ENCODE measurements at regions not wholly inside any gene's neighbourhood (a gene's known extent, or its start where the extent isn't known, plus 50 kb on each side); places are given as distances from the start of the nearest gene placed in this dataset.

DNA sequence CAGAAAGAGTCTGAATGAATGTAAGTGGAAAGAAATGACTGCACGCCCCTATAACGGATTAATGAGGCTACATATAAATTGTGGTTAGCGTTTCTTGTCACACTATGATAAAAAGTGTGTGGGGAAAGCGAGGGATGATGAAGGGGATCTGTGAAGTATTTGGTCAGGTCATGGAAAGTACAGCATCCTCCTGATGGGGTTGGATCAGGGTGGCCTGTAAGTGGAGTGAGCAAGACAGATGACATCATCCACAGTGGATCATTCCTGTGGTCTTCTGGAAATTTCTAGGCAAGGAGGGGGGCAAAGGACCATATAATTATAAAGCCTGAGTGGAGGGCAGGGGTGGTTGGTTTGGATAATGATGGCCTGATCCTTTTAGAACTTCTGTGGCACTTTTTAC is 606.0 kb downstream of the INHBA start:
- Histone ChIP-seq H3K79me2 (ENCODE audit: insufficient read depth, low read length) (no peaks in the 10 kb centered on the region), H2AFZ (ENCODE audit: low read length) (no peak overlapping the region), H3K4me2 (ENCODE audit: low read depth, low read length, poor library complexity, severe bottlenecking) (no peak overlapping the region), H3K27me3 (ENCODE audit: insufficient read depth, low read length, poor library complexity, severe bottlenecking) (no peaks in the 10 kb centered on the region), H3K9me2 (replicated peaks; ENCODE audit: low read depth, low read length) (no peaks in the 10 kb centered on the region), H3K9ac (ENCODE audit: low read depth, low read length, poor library complexity, severe bottlenecking) (no peak overlapping the region), H3K4me3 (ENCODE audit: low read length, poor library complexity, severe bottlenecking) (no peak overlapping the region), H3F3A (ENCODE audit: low read depth) (no peaks in the 10 kb centered on the region), H3K36me3 (ENCODE audit: insufficient read depth, low read length) (no peaks in the 10 kb centered on the region), H3K4me1 (ENCODE audit: insufficient read depth, low read length, poor library complexity, severe bottlenecking) (no peaks in the 10 kb centered on the region), H4K20me1 (ENCODE audit: insufficient read depth, low read length, poor library complexity, severe bottlenecking) (no peaks in the 10 kb centered on the region), H3K9me3 (ENCODE audit: insufficient read depth, low read depth, low read length) (0 out of 2 replicates have a peak, but pooled peaks cover 4% of the 10 kb centered on the region)
- TF ChIP-seq, protein P1, sequence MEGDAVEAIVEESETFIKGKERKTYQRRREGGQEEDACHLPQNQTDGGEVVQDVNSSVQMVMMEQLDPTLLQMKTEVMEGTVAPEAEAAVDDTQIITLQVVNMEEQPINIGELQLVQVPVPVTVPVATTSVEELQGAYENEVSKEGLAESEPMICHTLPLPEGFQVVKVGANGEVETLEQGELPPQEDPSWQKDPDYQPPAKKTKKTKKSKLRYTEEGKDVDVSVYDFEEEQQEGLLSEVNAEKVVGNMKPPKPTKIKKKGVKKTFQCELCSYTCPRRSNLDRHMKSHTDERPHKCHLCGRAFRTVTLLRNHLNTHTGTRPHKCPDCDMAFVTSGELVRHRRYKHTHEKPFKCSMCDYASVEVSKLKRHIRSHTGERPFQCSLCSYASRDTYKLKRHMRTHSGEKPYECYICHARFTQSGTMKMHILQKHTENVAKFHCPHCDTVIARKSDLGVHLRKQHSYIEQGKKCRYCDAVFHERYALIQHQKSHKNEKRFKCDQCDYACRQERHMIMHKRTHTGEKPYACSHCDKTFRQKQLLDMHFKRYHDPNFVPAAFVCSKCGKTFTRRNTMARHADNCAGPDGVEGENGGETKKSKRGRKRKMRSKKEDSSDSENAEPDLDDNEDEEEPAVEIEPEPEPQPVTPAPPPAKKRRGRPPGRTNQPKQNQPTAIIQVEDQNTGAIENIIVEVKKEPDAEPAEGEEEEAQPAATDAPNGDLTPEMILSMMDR (conservative IDR thresholded peaks at IDR 0.05; ENCODE audit: low read length), result no peak
- TF ChIP-seq EZH2phosphoT487 (IDR thresholded peaks at IDR 0.05; ENCODE audit: borderline replicate concordance), result no peak

DNA sequence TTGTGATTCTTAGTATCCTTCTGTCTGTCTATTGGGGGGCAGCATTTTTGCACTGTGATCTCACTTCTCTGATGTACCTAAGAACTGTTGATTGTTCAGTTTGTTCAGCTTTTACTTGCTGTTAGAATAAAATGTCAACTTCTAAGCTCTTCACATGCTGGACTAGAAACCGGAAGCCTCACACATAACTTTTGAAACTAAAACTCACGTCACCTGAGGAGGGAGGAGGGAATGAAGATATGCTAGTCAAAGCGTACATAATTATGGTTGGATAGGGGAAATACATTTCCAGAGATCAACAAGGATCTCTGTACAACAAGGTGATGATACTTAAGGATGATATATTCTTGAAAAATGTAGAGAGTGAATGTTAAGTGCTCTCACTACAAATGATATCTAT is 609.7 kb downstream of the INHBA start:
- no peaks in the 10 kb centered on the region for H3F3A ChIP-seq (ENCODE audit: low read depth)
- H4K20me1 ChIP-seq (ENCODE audit: insufficient read depth, low read length, poor library complexity, severe bottlenecking), result no peaks in the 10 kb centered on the region
- no peak overlapping the region for H3K4me3 ChIP-seq (ENCODE audit: low read length, poor library complexity, severe bottlenecking)
- no peaks in the 10 kb centered on the region for H3K4me1 ChIP-seq (ENCODE audit: insufficient read depth, low read length, poor library complexity, severe bottlenecking)
- no peaks in the 10 kb centered on the region for H3K9me2 ChIP-seq (replicated peaks; ENCODE audit: low read depth, low read length)
- no peaks in the 10 kb centered on the region for H3K9me3 ChIP-seq (ENCODE audit: insufficient read depth, low read depth, low read length)
- H3K9ac ChIP-seq (ENCODE audit: low read depth, low read length, poor library complexity, severe bottlenecking), result no peak overlapping the region
- TF ChIP-seq, protein P1 (conservative IDR thresholded peaks at IDR 0.05; ENCODE audit: low read length), result no peak
- TF ChIP-seq EZH2phosphoT487 (IDR thresholded peaks at IDR 0.05; ENCODE audit: borderline replicate concordance), result no peak
- H3K36me3 ChIP-seq (ENCODE audit: insufficient read depth, low read length), result no peaks in the 10 kb centered on the region
- no peaks in the 10 kb centered on the region for H3K27me3 ChIP-seq (ENCODE audit: insufficient read depth, low read length, poor library complexity, severe bottlenecking)
- H3K4me2 ChIP-seq (ENCODE audit: low read depth, low read length, poor library complexity, severe bottlenecking), result no peak overlapping the region
- H2AFZ ChIP-seq (ENCODE audit: low read length), result no peak overlapping the region
- H3K79me2 ChIP-seq (ENCODE audit: insufficient read depth, low read length), result no peaks in the 10 kb centered on the region

DNA sequence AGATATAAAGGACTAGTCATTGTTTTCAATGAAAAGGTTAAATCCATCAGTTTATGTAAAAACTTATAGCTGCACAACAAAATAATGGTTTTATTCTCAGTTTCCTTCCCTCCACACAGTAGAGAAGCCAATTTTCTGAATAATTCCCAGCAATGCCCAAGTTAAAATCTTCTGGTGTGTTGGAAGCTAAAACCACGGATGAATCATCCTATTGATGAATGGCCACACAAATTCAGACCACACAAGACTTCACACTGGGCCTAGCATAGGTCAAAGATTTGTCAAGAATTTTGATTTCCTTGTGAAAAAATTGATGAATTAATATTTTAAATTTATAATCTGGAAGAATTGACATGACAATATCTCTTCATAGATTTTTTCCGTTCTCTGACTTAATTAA is 617.6 kb downstream of the INHBA start:
- no peak for TF ChIP-seq EZH2phosphoT487 (IDR thresholded peaks at IDR 0.05; ENCODE audit: borderline replicate concordance)
- TF ChIP-seq, protein P1 (conservative IDR thresholded peaks at IDR 0.05; ENCODE audit: low read length), result no peak
- H3K4me1 ChIP-seq (ENCODE audit: insufficient read depth, low read length, poor library complexity, severe bottlenecking), result no peaks in the 10 kb centered on the region

More for the DNA sequence above, 617.6 kb downstream of the INHBA start:
- Histone ChIP-seq H4K20me1 (ENCODE audit: insufficient read depth, low read length, poor library complexity, severe bottlenecking) (no peaks in the 10 kb centered on the region), H3K36me3 (ENCODE audit: insufficient read depth, low read length) (no peaks in the 10 kb centered on the region), H3F3A (ENCODE audit: low read depth) (no peaks in the 10 kb centered on the region), H3K9ac (ENCODE audit: low read depth, low read length, poor library complexity, severe bottlenecking) (no peak overlapping the region), H3K4me2 (ENCODE audit: low read depth, low read length, poor library complexity, severe bottlenecking) (no peak overlapping the region), H3K79me2 (ENCODE audit: insufficient read depth, low read length) (no peaks in the 10 kb centered on the region), H3K9me2 (replicated peaks; ENCODE audit: low read depth, low read length) (no peaks in the 10 kb centered on the region), H3K9me3 (ENCODE audit: insufficient read depth, low read depth, low read length) (no peaks in the 10 kb centered on the region), H3K27me3 (ENCODE audit: insufficient read depth, low read length, poor library complexity, severe bottlenecking) (no peaks in the 10 kb centered on the region), H3K4me3 (ENCODE audit: low read length, poor library complexity, severe bottlenecking) (no peak overlapping the region), H2AFZ (ENCODE audit: low read length) (no peak overlapping the region)
